ENCODE measurements at regions not wholly inside any gene's neighbourhood (a gene's known extent, or its start where the extent isn't known, plus 50 kb on each side); places are given as distances from the start of the nearest gene placed in this dataset.

- DNase-seq: no peak
- Histone ChIP-seq H3K9me3 (no peaks in the 10 kb centered on the region), H3K27me3 (no peaks in the 10 kb centered on the region), H3K4me1 (no peaks in the 10 kb centered on the region), H3K36me3 (no peaks in the 10 kb centered on the region), H3K27ac (no peak overlapping the region), H3K4me3 (no peak overlapping the region)
- TF ChIP-seq, protein P1, sequence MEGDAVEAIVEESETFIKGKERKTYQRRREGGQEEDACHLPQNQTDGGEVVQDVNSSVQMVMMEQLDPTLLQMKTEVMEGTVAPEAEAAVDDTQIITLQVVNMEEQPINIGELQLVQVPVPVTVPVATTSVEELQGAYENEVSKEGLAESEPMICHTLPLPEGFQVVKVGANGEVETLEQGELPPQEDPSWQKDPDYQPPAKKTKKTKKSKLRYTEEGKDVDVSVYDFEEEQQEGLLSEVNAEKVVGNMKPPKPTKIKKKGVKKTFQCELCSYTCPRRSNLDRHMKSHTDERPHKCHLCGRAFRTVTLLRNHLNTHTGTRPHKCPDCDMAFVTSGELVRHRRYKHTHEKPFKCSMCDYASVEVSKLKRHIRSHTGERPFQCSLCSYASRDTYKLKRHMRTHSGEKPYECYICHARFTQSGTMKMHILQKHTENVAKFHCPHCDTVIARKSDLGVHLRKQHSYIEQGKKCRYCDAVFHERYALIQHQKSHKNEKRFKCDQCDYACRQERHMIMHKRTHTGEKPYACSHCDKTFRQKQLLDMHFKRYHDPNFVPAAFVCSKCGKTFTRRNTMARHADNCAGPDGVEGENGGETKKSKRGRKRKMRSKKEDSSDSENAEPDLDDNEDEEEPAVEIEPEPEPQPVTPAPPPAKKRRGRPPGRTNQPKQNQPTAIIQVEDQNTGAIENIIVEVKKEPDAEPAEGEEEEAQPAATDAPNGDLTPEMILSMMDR (IDR thresholded peaks at IDR 0.05 in 4 of 5, conservative IDR thresholded peaks at IDR 0.05 in 1 of 5): no peak
- TF ChIP-seq POLR2A (IDR thresholded peaks at IDR 0.05): no peak
- ATAC-seq: no peak
- intact Hi-C loops (cut with DNase I; ENCODE audit: low total_unique reads): no loop called here
- in situ Hi-C loops (cut with MboI; ENCODE audit: low sequenced_read_pairs in 4 of 4): no loop called here
These were observed 76.0 kb upstream of the CTSO start for GRCh38 chr4:156029691-156030090.

DNA sequence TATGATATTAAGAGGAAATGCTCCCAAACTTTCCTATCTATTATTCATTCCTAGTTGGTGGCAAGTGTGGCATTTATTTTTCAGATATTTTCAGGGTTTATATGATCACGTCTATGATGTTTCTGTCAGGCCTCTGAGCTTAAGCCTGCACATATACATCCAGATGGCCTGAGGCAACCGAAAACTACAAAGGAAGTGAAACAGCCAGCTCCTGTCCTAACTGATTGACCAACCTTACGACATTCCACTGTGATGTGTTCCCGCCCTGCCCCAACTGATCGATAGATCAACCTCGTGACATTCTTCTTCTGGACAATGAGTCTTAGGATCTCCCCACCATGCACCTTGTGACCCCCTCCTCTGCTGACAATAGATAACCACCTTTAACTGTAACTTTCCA, 67.6 kb upstream of the CTSO start:
- ATAC-seq (no peak), DNase-seq (no peak)
- no peaks in the 10 kb centered on the region for H3K4me1 ChIP-seq
- TF ChIP-seq POLR2A (IDR thresholded peaks at IDR 0.05): no peak
- TF ChIP-seq, protein P1 (IDR thresholded peaks at IDR 0.05 in 4 of 5, conservative IDR thresholded peaks at IDR 0.05 in 1 of 5): no peak
- in situ Hi-C loops (cut with MboI; ENCODE audit: low sequenced_read_pairs in 4 of 4) (no loop called here), intact Hi-C loops (cut with DNase I; ENCODE audit: low total_unique reads) (no loop called here)
- no peaks in the 10 kb centered on the region for H3K9me3 ChIP-seq
- no peak overlapping the region for H3K27ac ChIP-seq
- no peak overlapping the region for H3K4me3 ChIP-seq
- H3K36me3 ChIP-seq: no peaks in the 10 kb centered on the region
- H3K27me3 ChIP-seq: no peaks in the 10 kb centered on the region

- in situ Hi-C loops (cut with MboI; ENCODE audit: low sequenced_read_pairs in 4 of 4): no loop called here
- TF ChIP-seq, protein P1 (IDR thresholded peaks at IDR 0.05 in 4 of 5, conservative IDR thresholded peaks at IDR 0.05 in 1 of 5): no peak
- no peak for TF ChIP-seq POLR2A (IDR thresholded peaks at IDR 0.05)
- no peak for ATAC-seq
These were observed 65.6 kb upstream of the CTSO start for GRCh38 chr4:156019246-156019645.

GRCh38 chr4:156018383-156018782, 64.7 kb upstream of the CTSO start:
- DNase-seq (no peak), ATAC-seq (no peak)
- H3K27ac ChIP-seq: no peak overlapping the region
- intact Hi-C loops (cut with DNase I; ENCODE audit: low total_unique reads) (no loop called here), in situ Hi-C loops (cut with MboI; ENCODE audit: low sequenced_read_pairs in 4 of 4) (no loop called here)
- H3K9me3 ChIP-seq: no peaks in the 10 kb centered on the region
- no peaks in the 10 kb centered on the region for H3K27me3 ChIP-seq
- TF ChIP-seq POLR2A (IDR thresholded peaks at IDR 0.05): no peak
- TF ChIP-seq, protein P1 (IDR thresholded peaks at IDR 0.05 in 4 of 5, conservative IDR thresholded peaks at IDR 0.05 in 1 of 5): no peak
- H3K4me1 ChIP-seq: no peaks in the 10 kb centered on the region
- H3K4me3 ChIP-seq: no peak overlapping the region
- H3K36me3 ChIP-seq: no peaks in the 10 kb centered on the region

More at GRCh38 chr4:156019246-156019645, 65.6 kb upstream of the CTSO start:
- DNase-seq: no peak
- no peaks in the 10 kb centered on the region for H3K27me3 ChIP-seq
- H3K9me3 ChIP-seq: no peaks in the 10 kb centered on the region
- no peak overlapping the region for H3K4me3 ChIP-seq
- intact Hi-C loops (cut with DNase I; ENCODE audit: low total_unique reads): no loop called here
- H3K36me3 ChIP-seq: no peaks in the 10 kb centered on the region
- H3K27ac ChIP-seq: no peak overlapping the region
- H3K4me1 ChIP-seq: no peaks in the 10 kb centered on the region

DNA sequence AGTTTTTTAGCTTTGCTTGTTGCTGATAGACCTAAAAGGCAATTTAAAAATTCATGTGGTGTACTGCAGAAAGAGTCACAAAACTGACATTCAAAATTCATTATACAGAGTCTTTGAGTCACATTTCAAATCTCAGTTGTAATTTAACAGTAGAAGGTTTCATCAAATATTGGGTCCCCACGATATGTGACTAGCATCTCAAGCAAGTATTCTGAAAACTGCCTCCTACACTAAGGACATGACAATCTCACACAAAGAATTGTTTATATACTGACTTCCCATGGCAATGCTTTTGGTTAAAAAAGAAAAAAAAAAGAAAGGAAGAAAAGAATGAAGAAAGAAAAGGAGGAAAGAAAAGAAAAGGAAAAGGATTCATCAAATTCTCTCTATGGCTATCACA, 62.1 kb upstream of the CTSO start:
- Histone ChIP-seq H3K27me3 (no peaks in the 10 kb centered on the region), H3K27ac (no peak overlapping the region), H3K4me3 (no peak overlapping the region), H3K36me3 (no peaks in the 10 kb centered on the region), H3K9me3 (no peaks in the 10 kb centered on the region), H3K4me1 (no peaks in the 10 kb centered on the region)
- no peak for ATAC-seq
- no peak for DNase-seq
- in situ Hi-C loops (cut with MboI; ENCODE audit: low sequenced_read_pairs in 4 of 4) (no loop called here), intact Hi-C loops (cut with DNase I; ENCODE audit: low total_unique reads) (no loop called here)
- TF ChIP-seq, protein P1 (IDR thresholded peaks at IDR 0.05 in 4 of 5, conservative IDR thresholded peaks at IDR 0.05 in 1 of 5): no peak
- no peak for TF ChIP-seq POLR2A (IDR thresholded peaks at IDR 0.05)

Data from gastrocnemius medialis (tissue), 4 donors.